Left renal cortex interstitium (tissue), 4 donors: ENCODE measurements at regions not wholly inside any gene's neighbourhood (a gene's known extent, or its start where the extent isn't known, plus 50 kb on each side); places are given as distances from the start of the nearest gene placed in this dataset.
"Not testable (repeated sequence)": the region's sequence is repeated elsewhere in the genome, so short reads cannot be mapped to it uniquely, and the experiment has no call there.

Source experiments
- DNase-seq, 4 donors: peaks; one replicate each; pipeline ENCODE4 v3.0.0-alpha.2; 2013; ENCODE audit warnings: low read depth in 4 of 4, low spot score in 2 of 4, missing footprints in 1 of 4

DNA sequence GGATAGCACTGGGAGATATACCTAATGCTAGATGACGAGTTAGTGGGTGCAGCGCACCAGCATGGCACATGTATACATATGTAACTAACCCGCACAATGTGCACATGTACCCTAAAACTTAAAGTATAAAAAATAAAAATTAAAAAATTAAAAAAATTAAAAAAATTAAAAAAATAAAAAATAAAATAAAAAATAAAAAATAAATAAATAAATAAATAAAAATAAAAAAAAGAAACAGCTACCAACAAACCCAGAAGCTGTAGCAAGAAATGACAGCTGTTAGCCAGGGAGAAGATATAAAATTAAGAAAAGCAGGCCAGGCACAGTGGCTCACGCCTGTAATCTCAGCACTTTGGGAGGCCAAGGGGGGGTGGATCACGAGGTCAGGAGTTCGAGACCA lies 361.3 kb upstream of the ATP11B start:
- not testable (repeated sequence) for DNase-seq

DNA sequence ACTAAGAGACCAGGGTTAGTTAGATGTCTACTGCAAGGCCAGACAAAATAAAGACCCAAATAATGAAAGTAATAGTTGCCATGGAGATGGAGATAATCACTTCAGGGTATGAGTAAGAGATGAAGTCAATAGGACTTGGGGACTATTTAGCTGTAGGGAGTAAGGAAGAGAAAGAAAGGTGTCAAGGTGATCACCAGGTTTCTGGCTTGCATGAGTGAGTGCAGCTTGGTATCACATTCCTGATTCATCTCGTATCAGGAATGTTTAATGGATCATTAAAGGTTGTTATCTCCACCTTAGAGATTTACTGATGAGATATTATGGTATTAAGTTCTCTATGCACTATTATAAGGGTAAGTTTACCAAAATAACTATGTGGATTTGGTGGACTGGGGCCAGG lies 357.4 kb upstream of the ATP11B start:
- no peak for DNase-seq

DNA sequence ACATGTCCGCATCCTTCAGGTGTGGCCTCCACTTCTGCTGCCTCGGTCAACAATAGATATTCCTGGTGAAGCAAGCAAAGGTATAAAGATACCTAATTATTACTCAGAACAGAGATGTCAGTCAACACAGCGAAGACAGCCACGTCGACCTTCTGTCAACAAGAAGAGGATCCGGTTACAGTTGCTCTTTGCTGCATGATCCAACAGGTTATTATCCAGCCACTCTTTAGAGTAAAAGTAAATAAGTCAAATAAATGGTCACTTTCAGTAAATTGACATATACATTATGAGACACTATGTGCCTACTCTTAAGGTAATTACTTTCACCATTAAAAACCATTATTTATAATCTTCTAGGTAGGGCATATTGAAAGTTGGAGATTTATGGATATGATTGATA lies 356.8 kb upstream of the ATP11B start:
- no peak for DNase-seq

DNA sequence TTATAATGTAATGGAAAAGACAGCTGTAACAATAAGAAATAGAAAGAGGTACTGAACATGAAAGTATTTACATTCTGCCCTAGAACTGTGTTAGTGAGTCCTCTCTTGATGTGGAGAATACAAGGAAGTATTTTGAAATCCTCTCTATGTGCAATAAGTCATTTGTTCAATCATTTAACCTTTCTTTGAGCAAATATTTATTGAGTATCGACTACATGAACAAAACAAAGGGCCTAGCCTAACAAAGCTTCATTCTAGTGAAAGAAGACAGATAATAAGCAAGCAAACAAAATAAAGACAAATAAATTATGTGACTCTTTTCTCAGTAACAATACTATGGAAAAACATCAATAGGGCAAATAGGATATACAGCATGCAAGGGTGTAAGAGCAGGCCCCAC lies 354.9 kb upstream of the ATP11B start:
- no peak for DNase-seq

DNA sequence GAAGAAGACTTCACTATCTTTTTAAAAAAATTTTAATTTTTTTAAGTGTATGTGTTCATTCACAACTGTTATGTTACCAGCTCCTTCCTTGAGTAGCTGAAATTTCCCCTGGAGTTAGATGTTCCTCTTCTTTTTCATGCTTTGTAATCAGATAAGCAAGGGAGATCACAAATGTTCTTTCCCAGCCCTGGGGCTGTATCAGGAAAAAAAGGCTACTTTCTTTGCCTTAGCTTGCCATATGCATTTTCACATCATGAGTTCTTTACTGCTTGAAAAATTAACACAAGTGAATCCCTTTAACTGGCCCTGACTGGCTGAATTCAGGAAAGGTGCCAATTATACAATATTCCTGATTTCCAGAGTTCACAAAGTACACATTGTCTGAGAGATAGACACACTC lies 353.2 kb upstream of the ATP11B start:
- no peak for DNase-seq

DNA sequence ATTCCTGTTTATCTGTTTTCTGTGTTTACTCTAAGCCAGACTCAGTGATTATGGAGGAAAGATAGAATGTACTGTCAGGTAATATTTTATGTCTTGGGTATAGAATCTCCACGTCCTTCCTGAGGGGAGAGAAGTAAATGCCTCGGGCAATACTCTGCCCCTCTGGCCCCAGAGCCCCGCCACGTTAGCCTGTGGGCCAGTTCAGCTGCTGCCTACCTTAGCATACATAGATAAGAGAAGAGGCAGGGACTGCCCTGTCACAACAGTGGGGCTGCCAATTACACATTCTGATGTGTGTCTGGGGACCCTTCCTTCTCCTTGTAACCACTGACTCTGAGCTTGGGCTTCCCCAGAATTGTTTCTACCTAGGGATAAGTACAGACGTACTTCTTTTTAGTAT lies 347.7 kb upstream of the ATP11B start:
- no peak for DNase-seq

DNA sequence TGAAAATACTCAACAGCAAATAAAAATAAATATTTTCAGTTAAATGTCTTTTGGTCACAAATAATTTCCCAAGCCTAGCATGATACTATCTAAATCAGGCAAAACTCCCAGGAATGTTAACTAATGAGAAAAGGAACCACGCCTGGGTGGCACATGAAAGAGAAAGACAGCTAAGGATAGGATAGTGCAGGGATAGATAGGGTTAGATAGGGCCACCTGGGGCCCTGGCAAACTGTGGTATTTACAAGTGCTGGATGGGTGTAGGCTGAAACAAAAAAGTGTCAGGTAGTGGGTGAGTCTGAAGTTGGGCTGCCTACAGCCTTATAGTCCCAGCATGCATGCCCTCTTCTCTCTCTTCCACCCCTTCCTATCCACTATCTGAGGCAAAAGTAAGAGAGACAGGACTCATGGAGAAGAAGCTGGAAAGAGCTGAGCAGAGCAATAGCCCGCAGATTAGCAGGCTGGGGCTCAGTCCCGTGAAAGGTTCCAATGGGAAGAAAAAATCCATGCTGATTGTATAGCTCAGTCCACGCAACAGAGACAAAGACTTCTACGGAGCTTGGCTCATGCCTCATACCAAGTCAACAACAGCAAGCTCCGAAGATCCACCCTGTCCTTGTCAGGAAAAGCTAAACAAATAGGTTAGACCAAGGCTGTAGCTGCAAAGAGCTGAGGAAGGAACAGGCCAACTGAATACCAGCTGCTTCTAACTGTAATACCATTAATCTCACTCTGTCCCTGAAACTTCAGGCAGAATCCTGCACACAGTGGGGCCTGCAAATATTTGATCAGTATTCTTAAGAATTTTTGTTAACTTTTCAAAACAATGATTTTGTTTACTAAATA lies 342.1 kb upstream of the ATP11B start:
- no peak for DNase-seq

DNA sequence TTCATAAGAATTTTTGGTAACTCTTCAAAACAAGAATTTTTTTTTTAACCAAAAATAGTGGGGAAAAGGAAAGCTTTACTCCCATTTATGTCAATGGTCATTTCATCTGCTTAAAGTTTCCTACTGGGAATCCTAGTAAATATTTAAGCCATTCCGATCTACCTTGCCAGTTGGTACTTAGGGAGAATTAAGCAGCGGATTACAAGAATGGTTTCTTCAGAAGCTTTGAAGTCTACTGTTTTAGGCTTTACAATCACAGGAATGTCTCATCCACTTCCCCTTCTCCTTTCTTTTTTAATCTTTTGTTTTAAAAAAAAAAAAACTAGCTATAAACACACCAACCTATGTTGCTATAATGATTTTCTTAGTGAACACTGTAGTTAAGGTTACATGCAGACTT lies 341.4 kb upstream of the ATP11B start:
- no peak for DNase-seq

DNA sequence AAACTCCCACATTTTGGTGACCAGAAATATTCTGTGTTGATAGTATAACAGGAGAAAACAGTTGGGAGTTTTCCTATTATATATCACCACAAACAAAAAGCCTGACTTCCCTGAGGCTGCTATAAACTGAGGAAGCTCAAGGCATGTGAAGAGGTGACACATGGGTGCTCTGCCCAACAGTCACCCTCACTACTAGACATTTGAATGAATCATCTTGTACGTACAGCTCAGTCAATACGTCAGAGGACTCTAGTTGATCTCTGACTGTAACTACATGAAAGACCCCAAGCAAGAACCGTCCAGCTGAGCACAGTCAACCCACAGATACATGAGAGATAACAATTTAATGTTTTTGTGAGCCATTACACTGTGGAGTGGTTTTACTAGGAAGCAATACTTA lies 338.3 kb upstream of the ATP11B start:
- no peak for DNase-seq

DNA sequence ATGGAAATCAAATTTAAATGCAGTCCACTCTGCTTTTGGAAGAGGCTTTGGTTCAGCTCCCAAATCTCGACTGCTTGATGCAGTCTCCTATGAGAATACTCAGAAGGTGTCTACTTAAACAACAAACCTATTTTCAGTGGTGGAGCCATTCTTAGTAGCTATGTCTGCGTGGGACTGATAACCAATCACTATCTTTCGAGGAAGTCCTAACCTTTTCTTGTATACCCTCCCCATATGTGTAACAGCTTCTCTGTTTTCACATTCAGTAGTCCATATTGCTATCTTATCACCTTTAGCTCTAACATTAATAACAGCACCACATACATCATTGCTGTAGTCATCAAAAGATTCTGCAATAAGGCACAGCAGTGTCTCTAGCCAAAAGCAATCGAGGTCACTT lies 333.0 kb upstream of the ATP11B start:
- no peak for DNase-seq

DNA sequence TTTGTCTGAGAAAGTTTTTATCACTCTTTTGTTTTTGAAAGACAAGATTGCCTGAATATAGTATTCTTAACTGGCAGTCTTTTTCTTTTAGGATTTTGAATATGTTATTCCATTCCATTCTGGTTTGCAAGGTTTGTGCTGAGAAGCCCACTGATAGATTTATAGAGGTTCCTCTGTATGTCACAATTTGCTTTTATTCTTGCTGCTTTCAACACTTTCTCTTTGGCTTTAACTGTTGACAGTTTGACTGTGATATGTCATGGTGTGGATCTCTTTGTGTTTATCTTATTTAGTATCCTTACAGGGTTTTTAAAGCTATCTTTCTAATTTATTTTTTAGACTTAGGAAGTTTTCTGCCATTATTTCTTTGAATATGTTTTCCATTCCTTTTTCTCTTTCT lies 331.2 kb upstream of the ATP11B start:
- no peak for DNase-seq

DNA sequence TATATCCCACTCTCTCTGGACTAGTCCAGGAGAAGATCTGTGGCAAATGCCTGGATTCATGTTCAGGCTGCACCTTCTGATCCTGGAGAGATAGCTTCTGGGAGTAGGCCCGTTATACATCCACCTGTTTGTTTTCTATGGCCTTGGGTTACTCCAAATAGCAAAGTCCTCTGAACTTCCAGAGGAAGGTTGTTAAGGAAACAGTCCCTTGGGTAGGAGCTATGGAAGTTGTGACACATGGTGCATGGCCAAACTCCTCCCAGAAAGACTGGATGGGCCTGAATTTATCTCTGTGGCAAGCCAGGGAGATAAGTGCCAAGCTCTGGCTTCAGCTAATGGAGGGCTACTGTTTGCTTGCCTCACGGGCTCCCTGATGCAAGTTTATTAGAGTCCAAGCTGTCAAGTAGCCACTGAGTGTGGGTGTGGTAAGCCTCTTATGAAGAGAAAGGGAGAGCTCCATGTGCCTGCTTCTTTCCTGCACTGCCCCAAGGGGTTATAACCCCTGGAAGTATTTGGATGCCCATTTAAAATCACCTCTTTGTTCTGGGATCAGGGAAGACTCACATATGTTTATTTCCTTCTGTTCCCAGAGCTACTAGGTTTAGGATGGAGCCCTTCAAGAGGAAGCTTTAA lies 328.7 kb upstream of the ATP11B start:
- no peak for DNase-seq

DNA sequence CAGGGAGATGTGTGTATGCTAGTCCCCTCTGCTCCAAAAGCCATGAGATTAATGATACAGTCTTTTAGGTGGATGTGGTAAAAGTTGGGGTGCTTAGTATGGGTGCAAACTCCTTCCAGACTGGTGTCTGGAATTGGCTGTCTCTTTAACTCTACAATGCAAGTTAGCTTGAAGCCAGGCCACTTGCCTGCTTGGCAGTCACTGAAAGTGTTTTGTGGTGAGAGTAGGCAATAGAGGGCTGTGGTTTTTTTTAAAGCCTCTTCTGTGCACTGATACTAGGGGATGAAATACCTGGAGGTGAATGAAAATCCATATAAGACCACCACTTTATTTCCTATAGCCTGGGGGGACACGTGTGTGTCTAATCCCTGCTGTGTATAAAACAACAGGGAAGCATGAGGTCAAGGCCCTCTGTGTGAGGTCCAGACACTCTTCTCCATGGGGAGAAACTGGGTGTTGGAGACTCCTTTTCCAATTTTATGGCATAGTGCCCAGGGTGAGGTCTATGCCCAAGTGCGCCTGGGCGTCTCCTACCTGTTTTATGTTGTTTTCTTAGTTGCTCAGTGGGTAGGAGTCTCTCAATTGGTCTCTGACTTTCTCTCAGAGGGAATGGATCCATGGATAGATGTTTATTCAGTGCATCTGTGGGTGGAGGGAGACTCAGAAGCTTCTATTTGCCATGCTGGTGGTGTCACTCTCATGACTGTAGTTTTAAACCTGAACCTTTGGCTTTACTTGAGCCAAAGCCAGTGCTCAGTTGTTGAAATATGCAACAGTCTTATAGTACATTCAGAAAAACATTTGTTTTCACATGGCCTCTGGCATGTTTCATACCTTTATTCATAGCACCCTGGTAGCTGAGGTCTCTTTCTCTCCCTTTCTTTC lies 327.8 kb upstream of the ATP11B start:
- DNase-seq = no peak

DNA sequence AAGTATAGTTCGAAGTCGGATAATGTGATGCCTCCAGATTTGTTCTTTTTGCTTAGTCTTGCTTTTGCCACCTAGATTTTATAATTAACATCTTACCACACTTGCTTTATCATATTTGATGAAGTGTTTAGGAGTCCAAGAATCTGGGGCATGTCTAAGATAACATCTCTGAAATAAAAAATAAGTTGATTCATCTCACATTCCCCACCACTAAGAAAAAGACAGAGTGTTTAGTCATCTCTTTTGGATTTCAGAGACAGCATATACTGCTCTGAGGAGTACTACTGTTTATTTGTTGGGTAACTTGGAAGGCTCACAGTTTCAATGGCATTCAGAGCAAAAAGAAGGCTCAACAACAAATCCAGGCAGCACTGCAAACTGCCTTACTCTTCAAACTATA lies 324.2 kb upstream of the ATP11B start:
- DNase-seq = no peak

DNA sequence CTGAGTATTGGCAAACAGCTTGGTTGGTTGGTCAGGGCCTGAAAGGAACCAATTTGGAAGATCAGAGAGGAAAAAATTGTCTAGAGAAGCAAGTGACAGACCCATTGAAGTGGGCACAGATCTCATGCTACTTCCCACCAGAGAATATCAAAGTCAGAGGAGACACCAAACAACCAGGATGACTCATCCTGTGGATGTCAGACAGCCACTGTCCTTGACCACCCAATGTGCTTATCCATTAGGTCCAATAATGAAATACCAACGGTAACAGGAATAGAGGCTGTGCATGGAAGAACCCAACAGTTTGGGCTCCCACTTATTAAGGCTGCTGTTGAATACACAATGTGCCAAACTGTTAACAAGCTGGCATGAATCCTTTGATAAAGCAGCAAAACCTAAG lies 323.1 kb upstream of the ATP11B start:
- DNase-seq = no peak

DNA sequence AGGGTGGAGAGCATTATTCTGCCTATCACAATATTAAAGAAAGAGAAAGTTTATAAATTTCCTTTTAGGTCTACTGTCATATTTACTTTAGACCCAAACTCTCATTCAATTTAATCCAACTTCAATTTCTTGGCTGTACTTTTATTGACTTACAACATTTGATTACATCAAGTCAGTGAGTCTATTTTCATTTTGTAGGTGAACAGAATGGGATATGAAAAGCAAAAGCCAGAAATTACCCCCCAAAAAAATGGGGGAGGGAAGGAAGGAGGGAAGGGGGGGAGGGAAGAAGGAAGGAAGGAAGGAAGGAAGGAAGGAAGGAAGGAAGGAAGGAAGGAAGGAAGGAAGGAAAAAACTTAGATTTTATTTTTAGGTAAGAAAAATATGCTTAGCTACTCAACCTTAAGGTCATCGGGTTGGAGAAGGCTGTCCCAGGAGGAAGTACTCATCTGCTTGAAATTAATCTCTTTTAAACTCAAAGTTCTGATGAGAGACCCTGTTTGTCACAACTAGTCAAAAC lies 320.1 kb upstream of the ATP11B start:
- no peak for DNase-seq

DNA sequence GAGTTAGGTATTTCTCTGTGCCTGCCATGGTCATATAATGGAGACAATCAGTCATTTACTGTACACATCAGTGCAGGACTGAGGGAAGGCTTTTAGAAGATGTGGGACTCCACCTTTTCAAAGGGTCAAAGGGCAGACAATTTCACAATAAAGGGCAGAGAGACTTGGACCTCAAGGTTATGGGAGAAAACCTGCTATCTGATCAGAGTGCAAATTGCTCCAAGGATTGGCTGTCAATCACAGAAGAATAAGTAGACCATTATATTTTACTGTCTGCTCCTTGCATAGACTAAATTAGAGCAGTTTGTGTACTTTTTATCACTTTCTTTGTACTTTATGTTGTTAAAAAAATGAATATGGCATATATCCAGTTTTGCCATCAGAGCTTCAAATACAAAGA lies 314.9 kb upstream of the ATP11B start:
- no peak for DNase-seq

DNA sequence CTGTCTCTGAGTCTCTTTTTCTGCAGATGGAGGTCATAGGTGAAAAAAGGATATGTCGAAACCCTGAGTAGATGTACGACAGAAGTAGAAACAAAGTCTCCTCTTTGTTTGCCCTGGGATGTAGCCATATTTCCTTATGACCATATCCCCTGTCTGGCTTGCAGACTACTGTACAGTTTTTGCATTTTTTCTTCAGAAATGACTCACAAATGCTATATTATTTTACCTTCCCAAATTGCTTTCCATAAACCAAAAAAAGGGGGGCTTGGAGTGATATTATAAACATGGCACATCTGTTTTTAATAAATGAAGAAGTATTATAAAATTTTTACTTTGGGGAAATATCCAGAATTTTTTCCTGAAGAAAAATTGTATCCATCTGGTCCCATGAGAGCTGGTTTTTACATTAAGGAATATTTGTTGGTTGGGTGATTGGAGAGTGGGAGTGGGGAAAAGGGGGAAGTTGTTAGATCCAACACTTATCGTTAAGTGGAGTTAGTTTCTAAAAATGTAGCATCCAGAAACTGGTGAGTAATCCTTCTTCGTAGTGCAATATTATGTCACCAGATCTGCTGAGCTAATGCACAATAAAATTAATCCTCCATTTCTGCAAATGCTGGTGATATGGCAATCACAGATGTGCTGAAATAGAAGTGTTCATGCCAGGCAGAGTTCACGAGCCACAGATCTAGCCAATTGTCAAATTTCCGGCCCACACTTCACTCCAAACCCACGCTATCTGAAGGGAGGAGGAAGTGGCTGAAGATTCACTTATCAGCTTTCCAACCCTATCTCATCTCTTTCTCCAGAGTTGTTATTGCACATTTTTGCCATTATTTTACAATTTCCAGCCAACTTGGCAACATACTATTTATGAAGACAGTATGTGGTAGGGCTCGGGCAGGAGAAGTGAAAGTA lies 313.6 kb upstream of the ATP11B start:
- no peak for DNase-seq

DNA sequence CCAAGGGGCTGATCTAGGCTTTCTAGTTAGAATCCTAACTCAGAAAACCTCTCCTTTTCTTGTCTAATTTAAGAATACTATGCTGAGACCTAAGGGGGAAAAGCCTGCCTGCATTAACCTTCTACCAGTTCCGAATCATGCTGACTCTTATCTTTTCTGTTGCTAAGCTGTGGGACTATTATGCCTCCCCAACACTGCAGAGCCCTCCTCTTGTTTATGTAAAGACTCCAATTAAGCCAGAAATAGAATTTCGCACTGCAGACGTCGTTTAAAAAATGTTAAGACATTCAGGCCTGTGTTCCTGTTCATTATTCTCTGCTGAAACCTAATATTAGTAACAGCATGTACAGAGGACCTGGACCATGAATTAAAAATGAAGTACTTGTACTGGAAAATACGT lies 310.6 kb upstream of the ATP11B start:
- DNase-seq = no peak

DNA sequence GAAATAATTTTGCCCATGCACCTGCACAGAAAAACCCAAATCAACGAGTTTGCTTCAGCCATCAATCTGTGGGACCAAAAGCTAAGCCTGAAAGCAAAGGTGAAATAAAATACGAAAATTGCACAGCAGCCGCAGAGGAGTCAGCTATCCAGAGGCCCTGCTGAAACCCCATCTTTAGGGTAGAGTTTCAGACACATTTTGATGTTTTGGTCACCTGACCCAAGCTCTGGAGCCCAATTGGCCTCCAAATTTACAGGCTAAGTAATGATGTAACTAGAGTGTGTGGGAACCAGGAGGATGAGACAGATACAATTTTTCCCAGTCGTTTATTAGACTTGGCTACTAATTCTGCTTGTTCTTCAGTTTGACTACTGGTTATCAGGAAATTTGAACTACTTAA lies 308.6 kb upstream of the ATP11B start:
- no peak for DNase-seq
